NCI-H345 treated with DMSO at 0.1 percent for 48 hours (cell line): ENCODE measurements at regions not wholly inside any gene's neighbourhood (a gene's known extent, or its start where the extent isn't known, plus 50 kb on each side); places are given as distances from the start of the nearest gene placed in this dataset.

Experiments
- DNase-seq: peaks from one replicate; lab custom pipeline; 2025; ENCODE audit not compliant: unreplicated experiment; lab: John Stamatoyannopoulos, UW

DNA sequence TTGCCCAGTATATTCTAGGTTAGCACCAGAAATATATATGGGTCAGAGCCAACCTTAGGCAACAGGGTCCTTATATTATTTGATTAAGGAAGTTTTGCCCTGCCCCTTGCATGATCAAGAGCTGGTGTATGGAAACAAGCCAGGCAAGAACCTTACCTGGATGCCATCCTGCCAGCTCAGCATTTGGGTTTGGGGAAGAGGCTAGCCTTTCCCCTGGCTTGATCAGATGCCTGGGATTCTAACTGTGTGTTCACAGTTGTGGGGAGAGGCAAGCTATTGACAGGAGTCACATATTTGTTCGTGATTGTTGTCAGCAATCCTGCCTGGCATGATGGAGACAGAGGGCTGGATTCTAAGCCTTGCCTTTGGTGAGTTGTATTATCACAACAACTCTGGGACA lies 260.0 kb upstream of the DACH1 start:
- no peak for DNase-seq

DNA sequence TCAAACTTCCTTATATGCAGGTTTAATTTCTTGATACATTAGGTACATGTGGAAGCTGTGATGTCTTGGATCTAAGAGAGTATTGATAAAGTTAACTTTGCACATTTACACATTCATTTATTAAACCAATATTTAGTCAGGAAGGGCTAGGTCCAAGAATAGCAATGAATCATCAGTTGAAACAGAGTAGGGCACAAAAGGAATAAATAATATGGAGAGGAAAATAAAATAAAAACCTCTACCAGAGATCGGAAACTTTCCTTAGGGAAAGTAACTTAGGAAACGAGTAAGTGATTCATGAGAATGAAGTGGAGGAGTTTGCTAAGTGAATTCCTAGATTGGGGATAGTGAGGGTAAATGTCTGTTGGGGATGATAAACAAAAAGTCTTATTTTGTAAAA lies 259.4 kb upstream of the DACH1 start:
- no peak for DNase-seq

DNA sequence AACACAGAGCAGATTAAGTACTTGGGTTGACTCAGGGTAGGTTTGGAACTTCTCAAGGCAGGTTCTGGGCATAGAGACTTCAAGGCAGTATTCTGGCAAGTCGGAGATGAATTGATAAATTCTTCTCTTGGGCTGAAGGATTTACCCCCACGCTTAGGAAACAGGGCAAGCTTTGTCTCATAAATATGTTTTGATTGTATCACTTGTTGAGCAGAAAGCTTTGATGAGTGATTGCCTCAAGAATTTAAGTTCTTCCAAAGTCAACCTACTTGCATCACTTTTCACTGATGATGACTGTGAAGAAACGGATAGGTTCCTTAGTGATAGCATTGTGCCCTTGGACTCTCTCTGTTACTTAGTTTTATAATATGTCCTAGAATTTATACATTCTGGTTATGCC lies 258.6 kb upstream of the DACH1 start:
- DNase-seq = no peak

DNA sequence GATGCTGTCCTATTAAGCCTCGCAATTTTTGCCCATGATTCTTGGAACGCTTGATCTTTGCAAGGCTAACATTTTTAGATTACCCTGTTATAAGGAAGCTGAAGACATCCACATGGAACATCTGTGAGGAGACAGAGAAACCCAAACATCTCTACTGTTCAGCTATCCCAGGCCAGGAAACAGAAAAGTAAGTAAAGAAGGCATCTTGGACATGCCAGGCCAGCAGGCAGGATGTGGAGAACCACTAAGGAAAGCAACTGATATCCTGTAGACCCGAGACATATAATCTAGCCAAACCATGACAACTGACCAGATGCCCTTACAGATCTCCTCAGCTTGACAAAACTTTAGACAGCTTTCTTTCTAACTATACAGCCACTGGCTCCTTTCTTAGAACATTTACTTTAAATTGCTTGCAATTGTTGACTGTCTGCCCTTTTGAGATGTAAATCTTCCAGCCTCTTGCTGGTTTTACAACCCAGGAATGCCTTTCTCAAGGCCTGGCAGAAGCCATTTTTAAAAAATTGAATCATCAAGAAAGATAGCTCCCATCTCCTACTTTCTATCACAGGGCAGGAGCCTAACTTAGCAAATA lies 255.8 kb upstream of the DACH1 start:
- no peak for DNase-seq

DNA sequence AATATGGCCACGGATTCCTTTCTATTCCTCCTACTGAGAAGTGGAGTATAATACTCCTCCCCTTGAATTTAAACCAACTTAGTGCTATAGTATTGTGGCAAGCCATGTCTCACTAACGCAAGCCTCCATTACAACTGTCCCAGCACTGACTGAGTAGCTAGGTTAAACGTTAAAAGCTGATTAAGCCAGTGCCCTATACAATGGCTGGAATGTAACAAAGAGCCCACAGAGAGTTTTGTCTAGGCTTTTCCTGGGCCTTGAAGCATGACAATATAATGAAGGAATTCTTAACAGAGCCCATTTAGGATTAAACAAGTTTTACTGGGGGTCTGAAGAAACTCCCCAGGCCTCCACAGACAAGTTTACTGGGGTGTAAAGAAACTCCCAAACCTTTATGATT lies 254.5 kb upstream of the DACH1 start:
- no peak for DNase-seq

DNA sequence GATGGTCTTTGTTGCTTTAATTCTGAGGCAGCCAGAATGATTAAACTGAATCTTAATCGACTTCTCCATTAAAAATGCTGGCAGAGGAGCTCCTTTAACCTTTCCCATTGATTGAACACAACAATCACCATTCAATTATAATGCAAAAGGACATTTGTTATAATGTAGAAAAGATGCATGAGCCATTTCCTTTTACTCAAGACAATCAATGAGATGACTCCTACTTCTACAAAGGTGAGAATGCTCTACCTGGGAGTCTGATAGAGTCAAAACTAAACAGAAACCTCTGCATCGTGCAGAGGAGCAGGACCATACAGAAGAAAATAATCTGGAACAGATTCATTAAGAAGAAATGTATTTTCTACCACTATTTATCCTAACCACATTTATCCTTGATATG lies 253.6 kb upstream of the DACH1 start:
- no peak for DNase-seq

DNA sequence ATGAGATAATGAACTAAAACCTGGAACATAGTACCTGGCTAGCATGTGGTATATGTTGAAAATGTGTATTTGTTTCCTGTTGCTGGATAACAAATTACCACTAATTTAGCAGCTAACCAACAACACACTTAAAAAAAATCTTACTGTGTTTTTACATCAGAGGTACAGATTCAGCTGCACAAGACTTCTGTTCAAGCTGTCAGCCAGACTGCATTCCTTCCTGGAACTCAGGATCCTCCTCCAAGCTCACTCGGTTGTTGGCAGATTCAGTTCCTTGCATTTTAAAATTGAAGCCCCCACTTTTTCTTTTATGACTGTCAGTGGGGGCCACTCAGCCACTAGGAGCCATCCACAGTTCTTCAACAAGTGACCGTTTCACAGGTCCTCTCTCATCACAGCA lies 246.9 kb upstream of the DACH1 start:
- DNase-seq = no peak

DNA sequence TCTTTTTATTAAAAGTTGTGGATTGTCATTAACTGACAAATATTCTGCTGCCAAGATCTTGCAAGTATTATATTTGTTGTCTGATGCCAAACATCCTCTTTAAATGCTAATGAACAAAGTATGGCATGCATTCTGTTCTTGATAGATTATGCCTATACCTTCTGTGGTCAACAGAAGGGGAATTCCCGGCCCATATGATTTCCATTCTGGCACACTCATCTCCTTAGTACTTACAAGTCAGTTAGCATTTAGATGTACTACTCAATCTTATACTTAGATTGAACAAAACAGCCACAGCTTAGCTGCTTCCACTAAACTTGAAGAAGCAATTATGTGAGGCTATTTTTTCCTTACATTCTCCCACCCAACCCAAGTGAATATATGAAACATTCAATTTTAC lies 246.1 kb upstream of the DACH1 start:
- no peak for DNase-seq

DNA sequence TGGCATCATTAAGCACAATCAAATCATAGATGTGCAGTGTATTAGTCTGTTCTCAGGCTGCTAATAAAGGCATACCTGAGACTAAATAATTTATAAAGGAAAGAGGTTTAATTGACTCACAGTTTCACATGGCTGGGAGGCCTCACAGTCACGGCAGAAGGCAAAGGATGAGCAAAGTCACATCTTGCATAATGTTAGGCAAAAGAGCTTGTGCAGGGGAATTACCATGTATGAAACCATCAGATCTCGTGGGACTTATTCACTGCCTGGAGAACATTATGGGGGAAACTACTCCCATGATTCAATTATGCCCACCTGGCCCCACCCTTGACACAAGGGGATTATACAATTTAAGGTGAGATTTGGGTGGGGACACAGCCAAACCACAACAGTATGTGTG lies 245.2 kb upstream of the DACH1 start:
- no peak for DNase-seq

DNA sequence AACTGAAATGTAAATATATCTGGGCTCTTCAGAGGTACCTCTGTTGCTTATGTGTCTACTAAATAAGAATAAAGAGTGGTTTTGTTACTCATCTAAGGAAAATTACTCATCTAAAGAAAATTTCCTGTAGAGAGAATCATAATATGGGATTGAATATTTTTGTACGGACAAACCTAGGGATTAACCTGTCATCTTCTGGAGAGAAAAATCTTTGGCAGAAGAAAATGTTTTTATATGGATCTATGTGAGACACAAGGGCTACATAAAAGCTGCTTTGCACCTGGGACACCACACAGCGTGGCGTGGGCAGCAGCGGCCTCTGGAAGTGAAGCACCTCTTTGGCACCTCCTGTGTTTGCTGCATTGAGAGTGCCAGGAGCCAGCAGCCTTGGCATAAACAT lies 242.9 kb upstream of the DACH1 start:
- DNase-seq = no peak

DNA sequence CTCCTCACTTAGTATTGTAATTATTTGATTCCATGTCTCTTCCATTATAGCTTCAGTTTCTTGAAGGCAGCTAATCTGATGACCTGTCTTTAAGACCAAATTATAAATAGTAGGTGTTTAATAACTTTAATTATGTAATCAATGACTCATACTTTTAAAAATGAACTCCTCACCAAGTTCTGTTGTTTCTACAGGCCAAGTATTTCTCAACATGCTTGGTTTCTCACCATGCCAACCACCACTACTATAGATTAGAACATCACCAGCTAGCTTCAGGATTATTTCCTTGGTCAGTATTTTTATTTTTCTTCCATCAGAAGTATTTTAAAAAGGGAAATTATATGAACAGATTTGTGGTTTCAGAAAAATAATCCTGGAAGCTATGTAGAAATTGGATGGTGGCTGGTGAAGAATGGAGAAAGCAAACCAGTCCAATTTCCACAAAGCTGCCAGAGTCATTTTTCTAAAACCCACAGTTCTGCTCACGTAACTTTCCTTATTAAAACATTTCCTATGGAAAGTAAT lies 237.7 kb upstream of the DACH1 start:
- no peak for DNase-seq

DNA sequence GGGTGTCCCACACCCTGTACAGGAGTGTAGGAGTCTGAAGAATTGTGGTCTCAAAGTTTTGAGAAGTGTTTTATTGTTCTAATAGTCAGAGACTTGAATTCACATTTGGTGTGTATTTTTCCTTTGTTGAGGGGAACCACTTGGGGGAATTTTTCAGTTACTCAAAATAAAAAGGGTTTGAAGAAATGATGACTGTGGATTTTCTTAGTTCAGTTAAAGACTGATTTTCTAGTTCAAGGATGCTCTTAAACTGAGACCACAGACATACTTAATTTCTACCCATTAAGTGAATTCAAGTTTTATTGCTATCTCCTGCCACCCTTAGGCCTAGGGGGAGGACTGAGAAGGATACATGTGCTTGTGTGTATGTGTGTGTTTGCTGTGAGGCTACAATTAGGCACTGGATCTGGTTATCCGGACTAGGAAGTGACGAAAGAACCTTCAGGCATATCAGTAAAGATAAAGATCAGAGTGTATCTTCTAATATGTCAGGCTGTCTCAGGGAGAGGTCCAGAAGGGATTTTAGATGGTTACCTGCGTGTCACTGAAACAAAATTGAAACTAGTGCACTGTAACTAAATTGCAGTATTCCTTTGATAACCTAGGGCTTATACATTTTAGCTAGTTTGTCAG lies 234.9 kb upstream of the DACH1 start:
- DNase-seq = no peak

DNA sequence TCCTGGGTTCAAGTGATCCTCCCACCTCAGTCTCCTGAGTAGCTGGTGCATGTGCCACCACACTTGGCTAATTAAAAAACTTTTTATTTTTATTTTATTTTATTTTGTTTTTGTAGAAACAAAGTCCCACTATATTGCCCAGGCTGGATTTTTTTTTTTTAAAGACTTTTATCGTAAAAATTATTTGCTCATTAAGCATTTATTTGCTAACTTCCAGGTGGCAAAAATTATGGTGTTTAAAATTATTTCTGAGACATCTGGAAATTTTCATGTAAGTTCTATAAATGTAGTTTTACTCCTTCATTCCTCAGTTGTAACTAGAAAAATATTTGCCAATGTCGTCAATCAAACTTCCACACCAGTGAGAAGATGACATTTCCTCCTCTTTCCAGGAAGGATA lies 233.3 kb upstream of the DACH1 start:
- DNase-seq = no peak

DNA sequence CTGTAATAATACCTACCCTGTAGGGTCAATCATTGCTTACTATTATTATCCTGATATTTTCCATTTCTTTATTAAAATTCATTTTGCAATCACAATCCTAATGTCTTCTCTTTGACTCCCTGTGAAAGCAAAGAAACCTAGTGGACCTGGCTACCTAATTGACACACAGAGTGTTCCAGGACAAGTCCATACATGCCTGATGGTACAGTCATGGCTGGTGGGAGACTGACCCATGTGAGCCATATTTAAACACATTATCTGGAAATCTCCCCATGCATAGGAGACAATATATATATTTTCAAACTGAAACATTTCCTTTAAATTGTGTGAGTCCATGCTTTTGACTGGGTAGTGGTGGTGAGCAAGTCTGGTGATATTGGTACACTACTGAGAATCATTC lies 230.6 kb upstream of the DACH1 start:
- DNase-seq = no peak

DNA sequence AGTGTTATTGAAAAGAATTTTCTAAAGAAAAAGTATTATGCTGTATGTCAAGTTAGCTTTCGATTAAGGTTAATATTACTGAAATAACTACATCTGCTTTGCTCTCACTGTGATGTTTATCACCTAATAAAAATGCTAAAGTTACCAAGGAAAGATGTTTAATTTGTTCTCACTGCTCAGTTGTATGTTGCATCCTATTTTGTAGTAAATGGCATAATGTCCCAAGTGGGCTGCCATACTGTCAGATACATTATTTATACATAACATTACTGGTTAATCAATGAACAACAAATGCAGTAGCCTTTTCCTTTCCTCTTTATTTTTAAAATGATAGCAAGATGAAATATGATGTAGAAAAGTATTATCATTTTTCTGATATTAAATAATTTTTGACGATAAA lies 226.3 kb upstream of the DACH1 start:
- DNase-seq = no peak

DNA sequence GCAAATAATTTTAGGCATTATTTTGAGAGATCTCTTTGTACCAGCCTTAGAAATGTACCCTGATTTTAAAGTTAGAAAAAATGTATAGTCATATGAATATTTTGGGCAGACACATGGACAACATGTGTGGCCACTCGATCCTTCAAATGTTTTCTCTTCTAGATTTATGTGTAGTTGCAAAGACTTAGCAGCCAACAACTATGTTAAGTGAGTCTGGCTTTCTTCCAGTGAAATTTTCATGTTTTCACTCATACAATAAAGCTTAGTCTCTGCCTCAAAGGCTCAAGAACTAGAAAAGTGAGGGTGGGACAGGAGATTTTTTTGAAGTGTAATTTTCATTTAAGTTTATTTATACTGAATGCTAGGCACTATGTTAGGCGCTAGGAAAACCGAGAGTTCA lies 207.7 kb upstream of the DACH1 start:
- no peak for DNase-seq

DNA sequence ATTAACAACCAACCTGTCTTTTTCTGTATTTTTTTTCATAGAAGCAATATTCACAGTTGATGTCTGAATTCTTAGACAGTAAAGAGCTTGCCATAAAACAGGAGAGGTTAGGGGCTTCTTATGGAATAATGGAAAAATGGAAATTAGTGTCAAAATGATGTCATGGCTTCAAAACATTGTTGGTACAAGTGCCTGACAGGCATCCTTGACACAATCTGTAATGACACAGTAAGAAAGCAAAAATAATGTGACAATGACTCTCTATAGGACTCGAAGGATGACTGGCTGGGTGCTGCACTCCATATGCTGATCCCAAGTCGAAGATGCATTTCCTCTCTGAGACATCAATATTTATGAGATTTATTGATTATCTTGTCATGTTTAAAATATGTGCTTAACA lies 205.3 kb upstream of the DACH1 start:
- no peak for DNase-seq

DNA sequence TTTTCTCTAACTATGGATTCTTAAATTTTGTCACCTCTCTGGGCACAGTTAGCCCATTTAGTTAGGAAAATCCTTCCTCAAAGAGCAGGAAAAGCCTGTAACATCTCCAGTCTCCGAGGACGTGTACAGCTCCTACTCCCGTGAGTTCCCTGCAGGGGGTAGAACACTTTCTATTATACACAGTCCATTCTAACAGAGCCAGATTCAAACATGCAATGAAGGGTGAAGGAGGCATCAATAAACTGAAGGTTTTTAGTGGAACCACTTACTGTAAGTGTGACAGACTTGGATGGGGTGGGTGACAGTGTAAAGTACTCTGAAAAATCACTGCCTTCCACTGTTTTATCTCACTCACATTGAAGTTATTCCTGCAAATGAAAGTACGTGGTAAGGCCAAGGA lies 204.7 kb upstream of the DACH1 start:
- no peak for DNase-seq

DNA sequence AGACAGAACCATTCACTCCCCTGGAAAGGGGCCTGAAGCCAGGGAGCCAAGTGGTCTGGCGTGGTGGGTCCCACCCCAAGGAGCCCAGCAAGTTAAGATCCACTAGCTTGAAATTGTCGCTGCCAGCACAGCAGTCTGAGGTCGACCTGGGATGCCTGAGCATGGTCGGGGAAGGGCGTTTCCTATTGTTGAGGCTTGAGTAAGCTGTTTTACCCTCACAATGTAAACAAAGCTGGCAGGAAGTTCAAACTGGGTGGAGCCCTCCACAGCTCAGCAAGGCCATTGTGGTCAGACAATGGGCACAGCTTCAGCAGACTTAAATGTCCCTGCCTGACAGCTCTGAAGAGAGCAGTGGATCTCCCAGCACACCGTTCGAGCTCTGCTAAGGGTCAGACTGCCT lies 195.6 kb upstream of the DACH1 start:
- DNase-seq = peak; percentile 22

DNA sequence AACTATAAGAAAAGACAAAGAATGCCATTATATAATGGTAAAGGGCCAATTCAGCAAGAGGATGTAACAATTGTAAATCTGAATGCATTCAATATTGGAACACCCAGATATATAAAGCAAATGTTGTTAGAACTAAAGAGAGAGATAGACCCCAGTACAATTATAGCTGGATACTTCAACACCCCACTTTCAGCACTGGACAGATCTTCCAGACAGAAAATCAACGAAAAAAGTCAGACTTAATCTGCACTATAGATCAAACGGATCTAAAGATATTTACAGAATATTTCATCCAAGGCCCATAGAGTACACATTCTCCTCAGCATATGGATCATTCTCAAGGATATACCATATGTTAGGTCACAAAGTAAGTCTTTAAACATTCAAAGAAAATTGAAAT lies 194.6 kb upstream of the DACH1 start:
- DNase-seq = no peak

DNA sequence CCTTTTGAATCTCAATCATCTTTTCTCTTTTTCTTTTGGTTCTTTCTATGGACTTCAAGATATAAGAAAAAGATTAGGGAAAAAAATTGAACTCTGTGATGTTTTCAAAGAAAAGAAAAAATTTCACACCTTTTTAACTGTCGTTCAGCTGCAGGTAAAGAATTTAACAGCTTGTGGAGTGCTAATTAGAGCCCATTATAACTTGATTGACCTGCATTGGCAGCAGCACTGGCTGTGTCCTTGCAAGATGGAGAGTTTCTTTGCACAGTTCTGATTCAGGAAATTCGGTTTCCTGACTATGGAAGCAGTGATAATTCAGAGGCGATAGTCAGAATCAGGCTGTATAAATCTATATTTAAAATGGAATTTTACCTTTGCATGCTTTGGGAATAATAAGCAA lies 183.2 kb upstream of the DACH1 start:
- DNase-seq = no peak

DNA sequence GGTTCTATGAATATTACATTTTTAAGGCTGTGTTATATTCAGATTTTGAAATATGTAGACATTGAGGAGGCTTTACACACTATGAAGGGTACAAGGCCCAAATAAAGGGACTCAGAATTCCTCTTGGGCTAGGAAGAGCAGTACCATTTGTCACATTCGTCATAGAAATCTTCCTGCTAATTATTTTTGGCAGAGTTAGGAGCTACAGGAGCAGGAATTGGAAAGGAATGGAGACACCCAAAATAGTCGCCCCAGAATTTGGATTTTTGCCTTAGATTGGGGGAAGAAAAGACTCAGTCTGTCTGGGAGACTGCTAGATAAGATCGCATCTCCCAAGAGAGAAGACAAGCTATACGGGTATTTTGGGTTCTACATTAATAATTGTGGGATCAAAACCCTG lies 176.4 kb upstream of the DACH1 start:
- no peak for DNase-seq

DNA sequence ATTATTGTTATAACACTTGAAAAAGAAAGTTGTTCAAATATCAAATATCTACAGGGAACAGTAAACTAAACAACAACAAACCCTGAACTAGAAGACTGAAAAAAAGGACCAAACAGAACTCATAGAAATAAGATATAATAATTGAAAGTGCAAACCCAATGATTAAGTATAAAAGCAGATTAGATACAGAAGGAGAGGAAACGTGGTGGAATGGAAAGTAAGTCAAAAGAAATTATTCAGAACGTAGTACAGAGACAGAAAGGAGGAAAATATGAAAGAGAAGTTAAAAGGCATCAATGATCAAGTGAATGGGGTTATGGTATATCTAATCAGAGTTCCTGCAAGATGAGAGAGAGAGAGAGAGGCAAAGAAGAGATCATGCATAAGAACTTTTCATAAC lies 174.2 kb upstream of the DACH1 start:
- no peak for DNase-seq
